ENCODE measurements at regions not wholly inside any gene's neighbourhood (a gene's known extent, or its start where the extent isn't known, plus 50 kb on each side); places are given as distances from the start of the nearest gene placed in this dataset.

DNA sequence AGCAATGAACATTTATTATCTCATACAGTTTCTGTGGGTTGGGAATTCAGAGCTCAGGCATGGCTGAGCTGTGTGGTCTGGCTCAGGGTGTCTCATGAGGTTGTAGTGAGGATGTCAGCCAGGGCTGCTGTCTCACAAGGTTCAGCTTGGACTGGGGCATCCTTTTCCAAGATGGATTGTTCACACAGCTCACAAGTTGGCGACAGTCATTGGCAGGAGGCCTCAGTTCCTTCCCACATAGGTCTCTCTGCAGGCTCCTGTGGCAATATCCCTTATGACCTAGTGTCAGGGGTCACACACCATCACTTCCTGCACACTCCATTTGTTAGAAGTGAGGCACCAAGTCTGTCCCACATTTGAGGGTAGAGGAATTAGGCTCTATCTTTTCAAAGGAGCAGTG is 56.0 kb downstream of the RPLP1 start:
- TF ChIP-seq, protein P1, sequence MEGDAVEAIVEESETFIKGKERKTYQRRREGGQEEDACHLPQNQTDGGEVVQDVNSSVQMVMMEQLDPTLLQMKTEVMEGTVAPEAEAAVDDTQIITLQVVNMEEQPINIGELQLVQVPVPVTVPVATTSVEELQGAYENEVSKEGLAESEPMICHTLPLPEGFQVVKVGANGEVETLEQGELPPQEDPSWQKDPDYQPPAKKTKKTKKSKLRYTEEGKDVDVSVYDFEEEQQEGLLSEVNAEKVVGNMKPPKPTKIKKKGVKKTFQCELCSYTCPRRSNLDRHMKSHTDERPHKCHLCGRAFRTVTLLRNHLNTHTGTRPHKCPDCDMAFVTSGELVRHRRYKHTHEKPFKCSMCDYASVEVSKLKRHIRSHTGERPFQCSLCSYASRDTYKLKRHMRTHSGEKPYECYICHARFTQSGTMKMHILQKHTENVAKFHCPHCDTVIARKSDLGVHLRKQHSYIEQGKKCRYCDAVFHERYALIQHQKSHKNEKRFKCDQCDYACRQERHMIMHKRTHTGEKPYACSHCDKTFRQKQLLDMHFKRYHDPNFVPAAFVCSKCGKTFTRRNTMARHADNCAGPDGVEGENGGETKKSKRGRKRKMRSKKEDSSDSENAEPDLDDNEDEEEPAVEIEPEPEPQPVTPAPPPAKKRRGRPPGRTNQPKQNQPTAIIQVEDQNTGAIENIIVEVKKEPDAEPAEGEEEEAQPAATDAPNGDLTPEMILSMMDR (IDR thresholded peaks at IDR 0.05), result no peak
- no peak for TF ChIP-seq POLR2A (IDR thresholded peaks at IDR 0.05)
